DMS114 treated with DMSO at 0.1 percent for 48 hours (cell line): ENCODE measurements at regions not wholly inside any gene's neighbourhood (a gene's known extent, or its start where the extent isn't known, plus 50 kb on each side); places are given as distances from the start of the nearest gene placed in this dataset.
"Not testable (repeated sequence)": the region's sequence is repeated elsewhere in the genome, so short reads cannot be mapped to it uniquely, and the experiment has no call there.

Experiments used
- DNase-seq: peaks from one replicate; lab custom pipeline; 2025; ENCODE audit not compliant: unreplicated experiment; lab: John Stamatoyannopoulos, UW

DNA sequence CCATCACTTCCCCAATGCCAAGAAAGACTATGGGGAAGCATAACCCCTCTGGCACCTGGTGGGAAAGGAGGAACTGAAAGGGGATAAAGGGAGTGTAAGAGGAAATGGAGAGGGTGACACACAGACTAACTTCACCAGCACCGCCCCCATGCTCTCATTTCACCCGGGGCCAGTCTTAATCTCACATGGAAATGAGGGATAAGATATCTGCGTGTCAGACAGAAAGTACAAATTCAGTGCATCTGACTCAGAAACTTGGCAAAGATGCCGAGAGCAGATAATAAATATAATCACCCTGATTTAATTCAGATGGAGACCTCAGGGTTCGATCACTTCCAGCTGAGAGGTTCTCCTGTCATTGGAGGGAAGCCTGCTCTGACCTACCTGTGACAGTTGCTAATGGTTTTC, 191.6 kb downstream of the DUSP6 start:
- no peak for DNase-seq

DNA sequence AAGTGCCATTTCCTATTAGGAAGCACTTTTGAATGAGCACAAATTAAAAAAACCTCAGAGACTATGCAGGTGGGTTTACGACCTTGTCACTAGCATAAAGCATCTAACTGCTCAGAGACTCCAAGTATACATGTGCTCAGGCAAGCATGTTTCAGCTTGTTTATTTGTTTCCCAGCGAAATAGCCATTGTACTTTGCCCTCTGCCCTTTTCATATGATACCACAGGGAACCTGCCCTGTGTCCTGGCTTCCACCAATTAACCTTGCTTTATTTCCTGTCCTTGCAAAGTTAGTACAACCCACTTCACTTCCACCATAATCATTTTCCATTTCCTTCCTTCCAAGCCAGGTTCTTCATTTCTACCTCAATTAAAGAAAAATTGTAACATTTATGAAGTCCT, 194.9 kb downstream of the DUSP6 start:
- no peak for DNase-seq

DNA sequence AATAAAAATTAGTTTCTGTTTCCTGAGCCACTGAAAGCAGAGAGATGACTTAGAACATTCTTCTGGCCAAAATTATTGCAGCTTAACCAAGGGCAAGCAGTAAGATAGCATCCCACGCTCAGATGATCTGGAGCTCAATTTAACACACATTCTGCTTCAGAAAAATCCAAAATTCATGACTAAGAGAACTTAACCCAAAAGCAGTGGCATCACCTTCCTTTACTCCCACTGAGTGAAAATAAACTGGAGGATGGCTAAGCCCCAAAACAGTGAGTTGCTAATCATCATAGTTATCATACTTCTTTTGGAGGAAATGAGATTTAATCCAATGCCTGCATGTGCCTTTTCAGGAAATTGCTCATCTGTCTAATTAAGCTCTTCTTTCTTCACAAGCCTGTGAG, 195.4 kb downstream of the DUSP6 start:
- DNase-seq = no peak

DNA sequence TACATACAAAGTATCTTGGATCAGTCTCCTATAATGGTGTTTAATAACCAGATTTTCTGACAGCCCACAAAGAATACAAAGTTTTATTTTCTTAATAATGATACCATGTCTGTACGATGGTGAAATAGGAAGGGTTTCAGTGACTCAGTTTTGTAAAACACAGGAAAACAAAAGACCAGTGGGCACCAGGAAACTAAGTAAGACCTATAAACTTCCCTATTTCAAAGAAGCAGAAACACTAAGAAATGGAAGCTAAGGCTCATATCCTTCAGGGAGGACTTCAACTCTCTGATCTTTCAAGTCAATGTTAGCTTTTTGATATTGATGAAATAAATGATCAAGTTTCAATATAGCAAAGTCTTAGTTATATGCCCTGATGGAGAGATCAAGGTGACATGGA, 196.0 kb downstream of the DUSP6 start:
- DNase-seq = no peak

DNA sequence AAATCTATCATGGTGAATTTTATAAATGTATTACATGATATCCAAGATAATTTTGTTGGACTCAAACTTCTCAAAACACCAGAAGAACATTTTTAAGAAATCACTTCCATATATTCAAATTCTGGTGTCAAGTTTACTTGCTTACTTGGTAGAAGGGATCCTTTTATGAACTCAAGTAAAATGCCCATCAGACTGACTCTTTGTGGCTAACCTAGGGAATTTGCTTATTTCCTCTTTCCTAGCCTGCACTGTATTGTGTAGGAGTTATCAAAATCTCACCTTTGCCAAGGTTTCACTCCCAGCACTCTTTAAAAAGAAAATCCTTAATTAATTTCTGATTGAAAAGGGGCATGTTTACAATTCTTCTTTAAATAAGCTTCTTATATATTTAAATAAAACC, 196.5 kb downstream of the DUSP6 start:
- DNase-seq = no peak

DNA sequence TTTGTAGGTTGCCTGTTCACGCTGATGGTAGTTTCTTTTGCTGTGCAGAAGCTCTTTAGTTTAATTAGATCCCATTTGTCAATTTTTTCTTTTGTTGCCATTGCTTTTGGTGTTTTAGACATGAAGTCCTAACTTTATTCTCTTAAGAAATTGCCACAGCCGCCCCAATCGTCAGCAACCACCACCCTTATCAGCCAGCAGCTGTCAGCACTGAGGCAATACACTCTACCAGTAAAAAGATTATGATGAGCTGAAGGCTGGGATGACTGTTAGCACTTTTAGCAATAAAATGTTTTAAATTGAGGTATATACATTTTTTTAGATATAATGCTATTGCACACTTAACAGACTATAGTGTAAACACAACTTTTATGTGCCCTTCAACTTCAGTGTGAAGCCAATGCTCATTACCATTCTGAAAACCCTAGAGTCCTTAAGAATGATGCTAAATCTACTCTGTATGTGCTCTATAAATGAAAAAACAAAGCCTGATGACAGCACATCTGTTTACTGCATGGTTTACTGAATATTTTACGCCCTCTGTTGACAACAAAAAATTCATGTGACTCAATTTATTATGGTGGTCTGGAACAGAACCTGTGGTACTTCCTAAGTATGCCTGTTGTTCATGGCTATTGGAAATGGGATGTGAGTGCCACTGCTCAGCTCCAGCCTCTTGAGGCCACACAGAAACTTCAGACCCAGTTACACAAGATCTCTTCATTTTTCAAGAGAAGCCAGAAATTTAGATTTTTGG, 197.4 kb downstream of the DUSP6 start:
- no peak for DNase-seq

DNA sequence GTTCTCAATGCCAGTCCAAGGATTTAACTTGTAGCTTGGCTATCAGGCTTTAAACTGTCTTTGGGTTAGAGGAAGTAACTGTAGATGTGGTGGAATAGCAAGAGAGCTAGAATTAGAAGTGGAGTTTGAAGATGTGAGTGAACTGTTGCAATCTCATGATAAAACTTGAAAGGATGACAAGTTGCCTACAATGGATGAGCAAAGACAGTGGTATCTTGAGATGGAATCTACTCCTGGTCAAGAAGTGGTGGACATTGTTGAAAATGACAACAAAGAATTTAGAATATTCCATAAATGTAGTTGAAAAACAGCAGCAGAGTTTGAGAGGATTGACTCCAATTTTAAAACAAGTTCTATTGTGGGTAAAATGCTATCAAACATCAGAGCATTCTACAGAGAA, 199.0 kb downstream of the DUSP6 start:
- no peak for DNase-seq

DNA sequence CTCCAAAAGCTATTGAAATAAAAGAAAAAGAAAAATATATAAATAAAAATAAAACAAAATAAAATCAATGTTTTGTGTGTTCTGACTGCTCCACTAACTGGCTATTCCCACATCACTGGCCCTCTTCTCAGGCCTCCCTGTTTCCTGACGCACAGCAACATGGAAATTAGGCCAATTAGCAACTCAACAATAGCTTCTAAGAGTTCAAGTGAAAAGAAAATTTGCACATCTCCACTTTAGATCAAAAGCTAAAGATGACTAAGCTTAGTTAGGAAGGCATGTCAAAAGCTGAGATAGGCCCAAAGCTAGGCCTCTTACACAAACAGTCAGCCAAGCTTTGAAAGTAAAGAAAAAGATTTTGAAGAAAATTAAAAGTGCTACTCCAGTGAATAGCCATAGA, 200.8 kb downstream of the DUSP6 start:
- DNase-seq = no peak

DNA sequence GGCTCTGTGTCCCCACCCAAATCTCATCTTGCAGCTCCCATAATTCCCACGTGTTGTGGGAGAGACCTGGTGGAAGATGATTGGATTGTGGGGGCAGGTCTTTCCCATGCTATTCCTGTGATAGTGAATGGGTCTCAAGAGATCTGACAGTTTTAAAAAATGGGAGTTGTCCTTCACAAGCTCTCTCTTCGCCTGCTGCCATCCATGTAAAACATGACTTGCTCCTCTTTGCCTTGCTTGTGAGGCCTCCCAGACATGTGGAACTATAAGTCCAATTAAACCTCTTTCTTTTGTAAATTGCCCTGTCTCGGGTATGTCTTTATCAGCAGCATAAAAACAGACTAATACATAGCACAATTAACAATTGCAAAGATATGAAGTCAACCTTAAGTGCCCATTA, 201.5 kb downstream of the DUSP6 start:
- DNase-seq = not testable (repeated sequence)

DNA sequence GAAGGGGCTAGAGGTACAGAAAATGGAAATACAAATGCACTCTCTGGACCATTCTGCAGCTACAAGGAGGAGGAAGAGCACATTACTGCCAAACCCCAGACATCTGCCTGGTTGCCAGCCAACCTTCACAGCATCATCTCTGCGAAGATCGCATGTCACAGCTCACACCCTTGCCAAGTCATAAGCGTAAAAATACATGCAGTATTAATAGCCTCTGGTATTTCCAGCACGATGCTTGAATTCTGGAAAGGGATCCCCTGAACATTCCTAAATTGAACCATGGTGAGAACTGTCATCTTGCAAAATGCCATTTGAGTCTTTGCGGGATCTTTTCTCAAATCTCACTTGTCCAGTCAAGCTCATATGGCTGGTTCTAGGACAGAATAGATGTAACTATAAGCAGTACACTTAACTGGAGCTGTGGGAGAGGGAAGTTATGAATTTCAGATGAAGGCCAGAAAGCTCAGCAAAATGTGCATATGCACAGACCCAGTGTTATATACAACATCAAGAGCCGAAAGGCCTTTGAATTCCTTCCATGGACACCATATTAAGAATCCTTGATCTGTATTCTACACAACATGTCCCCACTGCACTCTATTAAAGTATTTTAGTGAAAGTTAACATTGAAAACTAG, 211.6 kb downstream of the DUSP6 start:
- DNase-seq = no peak

DNA sequence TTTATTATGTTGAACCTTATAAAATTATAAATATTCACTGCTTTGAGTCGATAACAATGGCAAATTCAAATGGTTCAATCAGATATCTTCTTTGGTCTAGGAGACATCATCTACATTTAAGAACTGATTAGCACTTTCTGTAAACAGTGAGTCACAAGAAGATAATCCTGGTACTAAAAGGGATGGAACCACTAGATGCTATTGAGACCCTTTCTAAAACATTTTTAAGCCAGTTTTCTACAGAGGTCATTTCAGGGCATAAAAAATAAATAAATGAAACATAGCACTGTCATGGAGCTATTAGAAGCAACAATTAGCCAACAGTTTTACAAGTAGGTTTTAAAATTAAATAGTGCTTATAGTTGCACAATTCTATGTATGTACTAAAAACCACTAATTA, 212.2 kb downstream of the DUSP6 start:
- no peak for DNase-seq

DNA sequence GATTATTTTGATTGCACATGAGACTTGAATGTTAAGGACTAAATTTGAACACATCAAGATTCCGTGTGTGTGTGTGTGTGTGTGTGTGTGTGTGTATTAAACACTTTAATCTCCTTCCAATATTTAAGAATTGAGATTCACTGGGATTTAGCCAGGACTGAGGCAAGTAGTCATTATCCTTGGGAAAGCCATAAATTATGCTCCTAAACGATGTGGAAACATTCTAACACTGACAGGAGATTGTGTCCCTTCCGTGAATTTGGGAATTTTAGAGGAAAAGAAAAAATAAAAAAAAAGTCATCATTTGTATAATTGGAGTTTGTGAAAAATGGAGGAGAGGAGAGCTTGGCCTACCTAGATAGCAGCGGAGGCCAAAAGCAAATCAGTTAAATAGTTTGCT, 212.9 kb downstream of the DUSP6 start:
- DNase-seq = no peak

DNA sequence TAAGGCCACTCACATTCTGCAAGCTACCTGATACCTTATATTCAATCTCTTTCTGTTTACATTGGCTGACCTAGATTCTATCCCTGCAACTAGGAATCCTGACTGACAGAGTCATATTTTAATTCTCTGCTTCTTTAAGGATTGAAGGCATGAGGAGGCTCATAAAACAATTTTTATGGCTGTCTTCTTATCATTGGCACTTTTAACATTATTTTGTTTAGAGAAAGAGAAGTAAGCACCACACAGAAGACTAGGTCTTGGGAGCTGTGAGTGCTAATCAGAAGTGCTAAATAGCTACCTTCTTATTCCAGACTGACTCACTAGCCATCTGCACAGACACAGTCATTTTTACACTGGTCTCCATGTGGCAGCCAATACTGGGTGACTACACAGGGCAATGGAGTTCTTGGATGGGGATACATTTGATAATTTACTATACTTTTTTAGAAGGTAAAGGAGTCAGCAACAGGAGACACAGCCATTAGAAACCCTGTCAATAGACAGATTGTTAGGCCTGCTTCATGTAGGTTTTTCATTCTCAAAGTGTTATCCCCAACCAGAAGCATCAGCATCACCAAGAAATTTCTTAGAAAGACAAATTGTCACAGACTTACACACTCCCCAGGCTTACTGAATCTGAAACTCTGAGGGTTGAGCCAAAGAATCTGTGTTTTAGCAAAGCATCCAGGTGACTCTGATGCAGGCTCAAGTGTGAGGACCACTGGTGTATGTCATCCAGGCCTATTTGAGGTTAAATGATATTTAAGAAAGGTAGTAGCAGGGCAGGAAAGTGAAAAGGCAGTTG, 214.1 kb downstream of the DUSP6 start:
- DNase-seq = no peak

DNA sequence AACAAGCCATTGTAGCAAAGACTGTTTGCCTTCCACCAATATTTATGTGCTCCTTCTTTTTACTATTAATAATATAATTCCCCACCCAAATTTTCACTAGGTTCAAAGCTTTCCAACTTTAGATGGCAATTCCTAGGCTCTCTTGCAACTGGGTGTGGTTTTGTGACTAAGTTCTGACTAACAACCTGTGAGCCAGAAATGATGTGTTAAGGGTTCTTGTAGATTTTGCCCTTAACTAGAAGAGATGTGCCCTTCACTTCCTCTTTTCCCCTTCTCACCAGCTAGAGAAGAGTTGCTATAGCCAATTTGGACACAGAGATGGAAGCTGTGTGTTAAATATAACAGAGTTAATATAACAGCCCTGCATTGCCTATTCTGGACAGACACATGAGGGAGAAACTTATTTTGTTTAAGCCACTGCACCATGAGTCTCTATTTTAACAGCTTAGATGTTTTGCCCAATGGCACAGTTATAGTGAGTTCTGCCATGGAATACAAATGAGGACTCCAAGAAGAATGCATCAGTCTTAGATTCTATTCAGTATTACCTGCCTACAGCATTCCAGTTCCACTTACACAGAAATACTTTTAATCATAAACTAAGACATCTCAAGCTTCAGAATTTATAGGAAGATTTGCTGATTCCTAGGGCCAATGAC, 216.2 kb downstream of the DUSP6 start:
- no peak for DNase-seq

DNA sequence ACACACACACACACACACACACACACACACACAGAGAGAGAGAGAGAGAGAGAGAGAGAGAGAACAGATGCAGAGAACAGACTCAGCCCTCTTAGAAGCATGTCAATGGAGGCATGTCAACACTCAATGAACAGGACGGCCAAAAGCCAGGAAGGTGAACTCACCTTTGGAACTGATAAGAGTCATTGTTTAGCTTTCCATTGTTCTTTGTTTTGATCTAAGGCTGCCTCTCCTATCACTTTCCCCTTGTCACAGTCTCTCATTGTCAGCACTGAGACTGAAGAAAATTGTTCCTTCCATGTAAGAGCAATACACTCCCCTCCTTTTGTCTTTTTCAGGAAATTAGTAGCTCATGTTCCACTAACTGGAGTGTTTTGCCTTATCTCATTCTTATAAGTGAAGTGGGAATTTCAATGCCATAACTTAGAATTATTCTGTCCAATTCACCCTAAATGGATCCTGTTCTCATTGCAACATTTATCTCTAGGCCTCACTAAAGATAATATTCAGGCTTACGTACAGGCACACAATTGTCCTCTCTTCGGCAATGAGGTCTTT, 218.0 kb downstream of the DUSP6 start:
- no peak for DNase-seq

DNA sequence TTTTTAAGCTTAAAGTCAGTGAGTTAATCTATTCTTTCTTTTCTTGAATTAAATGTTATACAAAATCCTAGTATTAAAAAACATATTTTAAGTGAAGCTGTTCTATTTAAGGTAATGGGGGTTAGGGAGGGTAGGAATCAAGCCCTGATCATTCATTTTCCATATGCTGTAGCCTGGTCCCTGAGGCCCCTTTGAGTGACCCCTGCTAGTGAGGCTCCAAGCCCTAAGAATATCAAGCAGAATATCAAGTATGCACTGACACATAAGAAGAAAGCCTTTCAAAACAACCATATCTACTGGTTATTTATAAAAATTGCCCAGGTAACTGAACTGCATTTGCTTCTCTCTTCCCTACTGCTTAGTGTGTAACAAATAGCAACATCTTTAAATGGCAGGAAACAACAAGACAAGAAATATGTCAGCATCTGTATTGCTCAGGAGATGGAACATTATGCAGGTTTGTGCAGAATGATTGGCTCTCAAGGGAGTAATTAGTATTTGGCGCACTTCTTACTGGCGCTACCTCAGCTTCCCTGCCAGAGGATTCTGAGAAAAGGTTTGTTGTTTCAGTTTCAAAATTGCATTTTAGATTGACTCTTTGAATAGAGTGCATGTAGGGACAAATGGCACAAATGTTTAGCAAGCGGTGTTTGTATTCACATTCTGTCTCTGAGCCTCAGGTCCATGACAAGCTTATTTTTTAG, 223.0 kb downstream of the DUSP6 start:
- no peak for DNase-seq

DNA sequence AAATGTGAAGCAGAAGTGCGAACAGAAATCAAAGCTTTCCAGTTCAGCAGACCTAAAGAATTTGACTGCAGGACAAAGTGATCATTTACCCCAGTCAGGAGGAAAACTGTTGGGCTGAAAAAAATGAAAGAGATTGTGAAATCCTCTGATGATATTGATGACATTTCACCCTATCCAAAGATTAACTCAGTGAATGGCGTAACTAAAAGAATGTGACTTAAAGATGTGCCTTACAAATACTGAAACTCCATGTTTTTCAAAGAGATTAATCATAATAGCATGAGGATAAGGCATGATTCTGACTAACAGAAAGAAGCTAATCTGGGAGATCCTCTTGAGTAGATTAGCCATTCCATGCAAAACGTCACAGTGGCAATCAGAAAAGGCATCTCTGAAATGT, 225.6 kb downstream of the DUSP6 start:
- no peak for DNase-seq

DNA sequence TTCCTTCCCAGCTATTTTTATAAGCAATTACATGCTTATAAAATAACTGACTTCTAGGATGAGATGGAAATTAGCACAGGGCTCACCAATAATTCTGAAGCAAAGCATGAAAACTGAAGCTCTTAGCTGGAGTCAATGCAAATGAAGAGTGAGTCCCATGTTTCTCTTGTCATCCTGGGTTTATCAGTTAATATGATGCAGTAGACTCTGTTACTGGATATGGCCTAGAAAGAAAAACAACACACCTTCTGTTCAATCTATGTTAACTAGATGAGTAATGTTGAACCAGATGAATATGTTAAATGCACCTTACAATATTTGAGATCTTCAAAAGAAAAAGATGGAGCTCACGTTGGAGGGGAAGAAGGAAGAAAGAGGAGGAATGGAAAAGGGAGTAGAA, 229.4 kb downstream of the DUSP6 start:
- no peak for DNase-seq

DNA sequence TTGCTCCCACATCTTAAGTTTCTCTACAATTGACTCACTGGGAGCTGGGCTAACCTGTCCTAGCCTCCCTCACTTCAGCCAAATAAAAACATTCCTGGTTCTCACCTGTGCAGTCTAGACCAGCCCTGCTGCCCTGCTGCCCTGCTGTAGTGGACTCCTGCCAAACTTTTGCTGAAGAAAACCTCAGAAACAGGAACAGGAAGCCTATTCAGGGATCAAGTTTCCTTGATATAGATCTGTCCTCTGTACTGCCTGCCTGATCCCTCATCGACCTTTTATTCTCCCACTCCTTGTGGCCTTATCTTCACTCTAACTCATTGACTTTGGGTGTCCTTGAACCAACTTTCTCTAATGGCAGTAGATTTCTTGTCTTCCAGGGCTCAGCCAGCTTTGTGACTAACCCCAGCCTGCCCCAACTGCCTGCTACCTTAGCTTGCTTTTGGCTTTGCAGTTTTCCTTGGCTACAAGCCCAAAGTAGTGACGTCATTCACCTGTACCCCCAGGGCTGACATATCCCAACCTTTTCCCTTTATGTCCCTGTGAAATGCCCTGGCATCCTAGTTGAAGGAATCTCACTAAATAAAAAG, 234.8 kb downstream of the DUSP6 start:
- DNase-seq = no peak

DNA sequence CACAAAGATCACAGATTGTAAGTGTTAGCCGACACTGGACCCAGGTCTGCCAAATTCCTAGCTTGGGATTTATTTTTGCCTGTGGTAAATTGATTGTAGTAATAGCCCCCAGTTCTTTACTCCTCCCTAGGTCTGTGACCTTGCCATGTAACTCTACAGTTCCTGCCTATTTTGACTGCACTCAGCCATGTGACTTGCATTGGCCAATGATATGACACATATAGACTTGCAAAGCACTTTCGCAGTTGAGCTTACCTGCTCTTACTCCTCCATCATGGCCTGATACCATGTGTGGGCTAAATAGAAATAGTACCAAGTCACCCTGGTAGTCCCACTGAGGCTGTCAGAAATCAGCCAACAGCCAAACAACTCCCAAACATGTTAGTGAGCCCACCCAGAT, 240.3 kb downstream of the DUSP6 start:
- no peak for DNase-seq
